Muscle of back (tissue), 3 donors: ENCODE measurements at regions not wholly inside any gene's neighbourhood (a gene's known extent, or its start where the extent isn't known, plus 50 kb on each side); places are given as distances from the start of the nearest gene placed in this dataset.
"Not testable (repeated sequence)": the region's sequence is repeated elsewhere in the genome, so short reads cannot be mapped to it uniquely, and the experiment has no call there.

Source experiments
- DNase-seq, 3 donors: peaks; one replicate each; pipeline versions ENCODE4 v3.0.0 to v3.0.0-alpha.2; 2013

- DNase-seq: no peak
Observed at GRCh38 chr3:170705131-170705530, 119.3 kb upstream of the SLC7A14 start.

- DNase-seq: peak in 1 of 3 donors; percentile 81
Observed at GRCh38 chr3:170703121-170703588, 117.3 kb upstream of the SLC7A14 start.

GRCh38 chr3:170701696-170702678 lies 116.1 kb upstream of the SLC7A14 start:
- DNase-seq: no peak

GRCh38 chr3:170700054-170700404 lies 114.2 kb upstream of the SLC7A14 start:
- DNase-seq: no peak

GRCh38 chr3:170699158-170700053 lies 113.5 kb upstream of the SLC7A14 start:
- DNase-seq: no peak

GRCh38 chr3:170697908-170698307 lies 112.0 kb upstream of the SLC7A14 start:
- no peak for DNase-seq

GRCh38 chr3:170697131-170697530 lies 111.3 kb upstream of the SLC7A14 start:
- DNase-seq: no peak

GRCh38 chr3:170695486-170696064 lies 109.7 kb upstream of the SLC7A14 start:
- no peak for DNase-seq

GRCh38 chr3:170692720-170693119 lies 106.8 kb upstream of the SLC7A14 start:
- no peak for DNase-seq

GRCh38 chr3:170690661-170690981 lies 104.7 kb upstream of the SLC7A14 start:
- no peak for DNase-seq

GRCh38 chr3:170689893-170690660 lies 104.2 kb upstream of the SLC7A14 start:
- peak in 1 of 3 donors; percentile 23 for DNase-seq

GRCh38 chr3:170689296-170689829 lies 103.5 kb upstream of the SLC7A14 start:
- peak in 2 of 3 donors; percentile 14 to 94 for DNase-seq

- not testable (repeated sequence) for DNase-seq
Observed at GRCh38 chr3:170688222-170688621, 102.3 kb upstream of the SLC7A14 start.

- no peak for DNase-seq
Observed at GRCh38 chr3:170680593-170680992, 94.7 kb upstream of the SLC7A14 start.

GRCh38 chr3:170679190-170679589 lies 93.3 kb upstream of the SLC7A14 start:
- DNase-seq: no peak

- no peak for DNase-seq
Observed at GRCh38 chr3:170670504-170670903, 84.6 kb upstream of the SLC7A14 start.

GRCh38 chr3:170662986-170663385 lies 77.1 kb upstream of the SLC7A14 start:
- not testable (repeated sequence) for DNase-seq

- no peak for DNase-seq
Observed at GRCh38 chr3:170660139-170660538, 74.3 kb upstream of the SLC7A14 start.

- DNase-seq: no peak
Observed at GRCh38 chr3:170657312-170657711, 71.4 kb upstream of the SLC7A14 start.

GRCh38 chr3:170656284-170656683 lies 70.4 kb upstream of the SLC7A14 start:
- DNase-seq: no peak

GRCh38 chr3:170653801-170654200 lies 67.9 kb upstream of the SLC7A14 start:
- DNase-seq: no peak
